ENCODE measurements at regions not wholly inside any gene's neighbourhood (a gene's known extent, or its start where the extent isn't known, plus 50 kb on each side); places are given as distances from the start of the nearest gene placed in this dataset.

DNA sequence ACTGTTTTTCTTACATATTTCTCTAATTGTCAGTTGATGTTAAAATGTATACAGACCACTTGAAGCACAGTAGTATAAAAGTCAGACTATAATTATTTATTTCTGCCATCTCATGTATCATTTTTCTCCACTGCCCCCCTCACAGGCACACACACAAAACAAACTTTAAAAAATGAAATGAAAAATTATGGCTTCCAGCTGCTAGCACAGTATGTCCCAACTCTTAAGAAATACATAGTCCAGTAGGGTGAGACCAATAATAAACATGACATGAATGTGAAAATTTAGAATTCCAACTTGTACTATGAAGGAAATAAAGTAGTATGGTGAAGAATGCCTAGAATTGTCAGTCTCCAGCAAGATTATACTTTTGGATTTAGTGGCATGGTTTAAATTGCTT lies 1247.9 kb downstream of the JRKL start:
- H3K27me3 ChIP-seq (ENCODE audit: insufficient read depth, low read length): no peaks in the 10 kb centered on the region
- peaks cover 9% of the 10 kb centered on the region; the same call in 1 of the 2 replicates for H3K27me3 Mint-ChIP-seq (ENCODE audit: low read depth)
- no peak overlapping the region for H3K27ac ChIP-seq (ENCODE audit: insufficient read length, low read depth, low read length)
- H3K4me2 ChIP-seq (ENCODE audit: insufficient read depth, insufficient read length, low read length): no peak overlapping the region
- H2BK15ac ChIP-seq (ENCODE audit: low read depth, low read length): no peak overlapping the region
- peaks cover 6 to 32% (median 11%) of the 10 kb centered on the region in 3 experiments; a peak in 6 of 7 replicates for H3K36me3 Mint-ChIP-seq (ENCODE audit: insufficient read depth in 1 of 3, low read depth in 3 of 3)
- no peak overlapping the region for H3T11ph ChIP-seq (ENCODE audit: low read length)
- no peaks in the 10 kb centered on the region for H3K9me3 ChIP-seq (ENCODE audit: control insufficient read depth, low read depth, low read length)
- H3K23me2 ChIP-seq (ENCODE audit: insufficient read length, low read depth, low read length, poor library complexity, severe bottlenecking): no peaks in the 10 kb centered on the region
- no peak overlapping the region for H3K23ac ChIP-seq (ENCODE audit: insufficient read length, low read depth, low read length)
- no peak overlapping the region for H2BK120ac ChIP-seq (ENCODE audit: low read depth, low read length, poor library complexity, severe bottlenecking)
- no peak overlapping the region for H4K5ac ChIP-seq (ENCODE audit: insufficient read length, low read depth, low read length)
- no peak overlapping the region for H2BK12ac ChIP-seq (ENCODE audit: insufficient read length, low read depth, low read length)
- H3K9ac ChIP-seq (ENCODE audit: extremely low read depth, insufficient read length, low read length): no peak overlapping the region
- H3K79me2 ChIP-seq (ENCODE audit: insufficient read depth, low read length): no peaks in the 10 kb centered on the region
- H3K4me1 Mint-ChIP-seq: peaks cover 34 to 35% of the 10 kb centered on the region in 2 experiments
- H3K4me1 ChIP-seq (ENCODE audit: insufficient read depth, low read length): no peaks in the 10 kb centered on the region
- no peak overlapping the region for H2AFZ ChIP-seq (ENCODE audit: low read length)
- no peak overlapping the region for H2BK5ac ChIP-seq (ENCODE audit: insufficient read length, low read length)
- no peak overlapping the region for H3K14ac ChIP-seq (ENCODE audit: insufficient read depth, low read length)
- no peak overlapping the region for H3K4ac ChIP-seq (ENCODE audit: low read depth, low read length)
- no peak for DNase-seq
- no peaks in the 10 kb centered on the region for H3K79me1 ChIP-seq (ENCODE audit: insufficient read depth, low read depth, low read length, poor library complexity, severe bottlenecking)
- H3K18ac ChIP-seq (ENCODE audit: insufficient read length, low read depth, low read length): no peak overlapping the region
- no peak overlapping the region for H4K91ac ChIP-seq (ENCODE audit: insufficient read length, low read depth, low read length)
- 0 out of 7 replicates have a peak overlapping the region, but pooled peaks of 1 of the 3 experiments have one; percentile 58 for H3K27ac Mint-ChIP-seq
- H4K20me1 ChIP-seq (ENCODE audit: control insufficient read depth, insufficient read depth, insufficient read length): no peaks in the 10 kb centered on the region
- H3K4me3 Mint-ChIP-seq: peak overlapping the region in 1 of 2 experiments; percentile 41; a peak in 2 of 5 replicates
- H2AK5ac ChIP-seq (ENCODE audit: insufficient read length, low read length): no peak overlapping the region
- peaks cover 28% of the 10 kb centered on the region in 2 experiments for H3K9me3 Mint-ChIP-seq
- TF ChIP-seq, protein P1, sequence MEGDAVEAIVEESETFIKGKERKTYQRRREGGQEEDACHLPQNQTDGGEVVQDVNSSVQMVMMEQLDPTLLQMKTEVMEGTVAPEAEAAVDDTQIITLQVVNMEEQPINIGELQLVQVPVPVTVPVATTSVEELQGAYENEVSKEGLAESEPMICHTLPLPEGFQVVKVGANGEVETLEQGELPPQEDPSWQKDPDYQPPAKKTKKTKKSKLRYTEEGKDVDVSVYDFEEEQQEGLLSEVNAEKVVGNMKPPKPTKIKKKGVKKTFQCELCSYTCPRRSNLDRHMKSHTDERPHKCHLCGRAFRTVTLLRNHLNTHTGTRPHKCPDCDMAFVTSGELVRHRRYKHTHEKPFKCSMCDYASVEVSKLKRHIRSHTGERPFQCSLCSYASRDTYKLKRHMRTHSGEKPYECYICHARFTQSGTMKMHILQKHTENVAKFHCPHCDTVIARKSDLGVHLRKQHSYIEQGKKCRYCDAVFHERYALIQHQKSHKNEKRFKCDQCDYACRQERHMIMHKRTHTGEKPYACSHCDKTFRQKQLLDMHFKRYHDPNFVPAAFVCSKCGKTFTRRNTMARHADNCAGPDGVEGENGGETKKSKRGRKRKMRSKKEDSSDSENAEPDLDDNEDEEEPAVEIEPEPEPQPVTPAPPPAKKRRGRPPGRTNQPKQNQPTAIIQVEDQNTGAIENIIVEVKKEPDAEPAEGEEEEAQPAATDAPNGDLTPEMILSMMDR (conservative IDR thresholded peaks at IDR 0.05): no peak
- peak overlapping the region; percentile 26 for H2BK20ac ChIP-seq (ENCODE audit: low read depth, low read length, poor library complexity, severe bottlenecking)
- H3K56ac ChIP-seq (ENCODE audit: insufficient read length, low read depth, low read length): no peak overlapping the region
- no peak overlapping the region for H4K8ac ChIP-seq (replicated peaks; ENCODE audit: insufficient read length, low read depth, low read length)
